Thoracic aorta (tissue), 2 donors: ENCODE measurements at regions not wholly inside any gene's neighbourhood (a gene's known extent, or its start where the extent isn't known, plus 50 kb on each side); places are given as distances from the start of the nearest gene placed in this dataset.

Source experiments
- ATAC-seq: fragments of 150-250 bp; one replicate; pipeline ENCODE4 v1.8.0; 2017; ENCODE audit warnings: low read depth; ENCODE audit not compliant: insufficient number of reproducible peaks, low FRiP score
- DNase-seq: peaks from one replicate; pipeline ENCODE4 v3.0.0-alpha.2; 2020; ENCODE audit warnings: low spot score
- H3K27ac ChIP-seq, 2 donors: fragments of 200-600 bp; sonication (generic); 1 replicate in 1 of 2; 2 replicates in 1 of 2; pipeline ENCODE4 v1.5.1; 2016; ENCODE audit warnings: mild to moderate bottlenecking in 2 of 2, moderate library complexity in 2 of 2
- H3K27me3 ChIP-seq: fragments of 200-600 bp; sonication (generic); replicated peaks from 2 replicates; pipeline ENCODE4 v1.6.0; 2016; ENCODE audit warnings: mild to moderate bottlenecking; ENCODE audit not compliant: insufficient read depth
- H3K36me3 ChIP-seq: fragments of 200-600 bp; sonication (generic); one replicate; pipeline ENCODE4 v1.5.1; 2016
- H3K4me1 ChIP-seq, 2 donors: fragments of 200-600 bp; sonication (generic); 1 replicate in 1 of 2; 2 replicates in 1 of 2; pipeline versions ENCODE4 v1.5.1 to v1.6.0; 2016; ENCODE audit warnings: low read depth in 2 of 2, mild to moderate bottlenecking in 1 of 2; ENCODE audit not compliant: control insufficient read depth in 1 of 2
- H3K4me3 ChIP-seq: fragments of 200-600 bp; sonication (generic); 2 replicates; pipeline ENCODE4 v1.5.1; 2016; ENCODE audit warnings: mild to moderate bottlenecking
- H3K9me3 ChIP-seq: fragments of 200-600 bp; sonication (generic); 2 replicates; pipeline ENCODE4 v1.5.1; 2016
- CTCF ChIP-seq: fragments of 200-600 bp; sonication (generic); IDR thresholded peaks from one replicate; pipeline ENCODE4 v1.5.1; 2019; ENCODE audit warnings: antibody characterized with exemption

DNA sequence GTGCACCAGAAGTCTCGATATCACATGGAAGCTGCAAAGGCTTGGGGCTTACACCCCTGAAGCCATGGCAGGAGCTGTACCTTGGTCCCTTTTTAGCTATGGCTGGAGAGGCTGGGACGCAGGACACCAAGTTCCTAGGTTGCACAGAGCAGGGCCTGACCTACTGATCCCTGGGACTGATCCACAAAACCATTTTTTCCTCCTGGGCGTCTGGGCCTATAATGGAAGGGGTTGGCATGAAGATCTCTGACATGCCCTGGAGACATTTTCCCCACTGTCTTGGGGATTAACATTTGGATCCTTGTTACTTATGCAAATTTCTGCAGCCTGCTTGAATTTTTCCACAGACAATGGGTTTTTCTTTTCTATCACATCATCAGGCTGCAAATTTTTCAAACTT is 286.7 kb upstream of the PTPRD start:
- no peak overlapping the region for H3K4me3 ChIP-seq
- no peak for DNase-seq
- H3K9me3 ChIP-seq: no peaks in the 10 kb centered on the region
- H3K27me3 ChIP-seq: no peaks in the 10 kb centered on the region
- no peak overlapping the region for H3K27ac ChIP-seq
- no peaks in the 10 kb centered on the region for H3K36me3 ChIP-seq
- H3K4me1 ChIP-seq: no peaks in the 10 kb centered on the region
- TF ChIP-seq CTCF: no peak
- no peak for ATAC-seq

DNA sequence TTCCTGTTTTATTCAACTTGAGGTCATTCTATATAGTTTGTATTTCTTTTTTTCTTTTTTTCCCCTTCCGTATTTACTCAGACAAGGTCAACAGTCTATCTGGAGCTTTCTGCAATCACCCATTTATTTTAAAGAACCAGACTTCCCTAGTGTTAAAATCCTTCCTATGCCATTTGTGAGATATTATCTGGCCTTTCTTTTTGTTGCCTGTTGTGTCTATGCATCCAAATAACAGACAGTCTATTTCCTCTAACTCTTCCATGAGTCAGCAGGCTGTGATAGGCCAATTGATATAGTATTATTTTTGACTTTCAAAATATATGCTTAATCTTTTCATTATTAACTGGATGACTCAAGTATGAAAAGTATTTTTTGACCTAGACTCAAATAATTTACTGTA is 291.2 kb upstream of the PTPRD start:
- TF ChIP-seq CTCF: no peak
- DNase-seq: no peak
- H3K36me3 ChIP-seq: no peaks in the 10 kb centered on the region
- no peak overlapping the region for H3K27ac ChIP-seq
- no peaks in the 10 kb centered on the region for H3K27me3 ChIP-seq
- H3K9me3 ChIP-seq: no peaks in the 10 kb centered on the region
- H3K4me3 ChIP-seq: no peak overlapping the region
- H3K4me1 ChIP-seq: no peaks in the 10 kb centered on the region
- ATAC-seq: no peak

GRCh38 chr9:10910779-10911178 is 298.0 kb upstream of the PTPRD start:
- no peak for TF ChIP-seq CTCF
- no peaks in the 10 kb centered on the region for H3K36me3 ChIP-seq
- no peaks in the 10 kb centered on the region for H3K27me3 ChIP-seq
- no peak overlapping the region for H3K4me3 ChIP-seq
- H3K27ac ChIP-seq: no peak overlapping the region
- no peaks in the 10 kb centered on the region for H3K9me3 ChIP-seq
- H3K4me1 ChIP-seq: no peaks in the 10 kb centered on the region
- DNase-seq: no peak
- no peak for ATAC-seq

DNA sequence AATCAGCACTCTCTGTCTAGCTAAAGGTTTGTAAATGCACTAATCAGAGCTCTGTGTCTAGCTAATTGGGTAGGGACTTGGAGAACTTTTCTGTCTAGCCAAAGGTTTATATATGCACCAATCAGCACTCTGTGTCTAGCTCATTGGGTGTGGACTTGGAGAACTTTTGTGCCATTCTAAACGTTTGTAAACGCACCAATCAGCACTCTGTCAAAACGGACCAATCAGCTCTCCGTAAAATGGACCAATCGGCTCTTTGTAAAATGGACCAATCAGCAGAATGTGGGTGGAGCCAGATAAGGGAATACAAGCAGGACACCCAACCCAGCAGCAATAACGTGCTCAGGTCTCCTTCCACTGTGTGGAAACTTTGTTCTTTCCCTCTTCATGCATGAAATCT is 298.6 kb upstream of the PTPRD start:
- no peak for ATAC-seq
- H3K4me1 ChIP-seq: no peaks in the 10 kb centered on the region
- TF ChIP-seq CTCF: no peak
- no peaks in the 10 kb centered on the region for H3K27me3 ChIP-seq
- no peaks in the 10 kb centered on the region for H3K36me3 ChIP-seq
- H3K4me3 ChIP-seq: no peak overlapping the region
- no peaks in the 10 kb centered on the region for H3K9me3 ChIP-seq
- H3K27ac ChIP-seq: no peak overlapping the region
- DNase-seq: no peak

DNA sequence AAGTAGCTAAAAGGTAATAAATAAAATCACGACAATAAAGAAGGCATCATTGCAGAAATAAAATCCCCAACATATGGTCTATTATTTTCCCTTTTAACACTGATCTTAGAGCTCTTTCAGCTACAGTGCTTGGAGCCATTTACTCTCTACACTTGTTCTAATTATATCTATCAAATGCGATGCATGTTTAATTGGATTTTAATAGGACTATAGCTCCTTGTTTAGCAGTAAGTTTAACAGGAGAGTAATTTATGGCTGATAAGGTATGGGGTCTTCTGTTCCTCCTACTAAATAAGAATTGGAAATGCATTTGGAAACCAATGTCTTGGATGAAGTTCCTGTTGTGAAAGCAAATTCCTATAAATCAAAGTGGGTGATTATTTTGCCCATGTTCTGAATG is 304.2 kb upstream of the PTPRD start:
- Histone ChIP-seq H3K27ac (no peak overlapping the region), H3K9me3 (no peaks in the 10 kb centered on the region), H3K36me3 (no peaks in the 10 kb centered on the region), H3K4me1 (no peaks in the 10 kb centered on the region), H3K27me3 (no peaks in the 10 kb centered on the region), H3K4me3 (no peak overlapping the region)
- DNase-seq (no peak), ATAC-seq (no peak)
- TF ChIP-seq CTCF: no peak
